Right lung (tissue), 2 donors: ENCODE measurements at regions not wholly inside any gene's neighbourhood (a gene's known extent, or its start where the extent isn't known, plus 50 kb on each side); places are given as distances from the start of the nearest gene placed in this dataset.
"Not testable (repeated sequence)": the region's sequence is repeated elsewhere in the genome, so short reads cannot be mapped to it uniquely, and the experiment has no call there.

Source experiments
- DNase-seq, 2 donors: peaks; one replicate each; pipeline ENCODE4 v3.0.0-alpha.2; 2013

- not testable (repeated sequence) for DNase-seq
Measured at GRCh38 chr10:42533866-42534265, 104.5 kb downstream of the ZNF33B start.

GRCh38 chr10:42532996-42533395 lies 105.4 kb downstream of the ZNF33B start:
- no peak for DNase-seq

- no peak for DNase-seq
Measured at GRCh38 chr10:42523098-42523497, 115.3 kb downstream of the ZNF33B start.

- no peak for DNase-seq
Measured at GRCh38 chr10:42519761-42520460, 118.5 kb downstream of the ZNF33B start.

- DNase-seq = no peak
Measured at GRCh38 chr10:42519079-42519478, 119.3 kb downstream of the ZNF33B start.

- no peak for DNase-seq
Measured at GRCh38 chr10:42513921-42514320, 124.4 kb downstream of the ZNF33B start.

- DNase-seq = no peak
Measured at GRCh38 chr10:42491801-42492200, 146.6 kb downstream of the ZNF33B start.

- no peak for DNase-seq
Measured at GRCh38 chr10:42491001-42491592, 147.3 kb downstream of the ZNF33B start.

GRCh38 chr10:42490368-42490767 lies 148.0 kb downstream of the ZNF33B start:
- DNase-seq = no peak

- DNase-seq = no peak
Measured at GRCh38 chr10:42488416-42488815, 150.0 kb downstream of the ZNF33B start.

- DNase-seq = no peak
Measured at GRCh38 chr10:42482411-42482810, 156.0 kb downstream of the ZNF33B start.

- no peak for DNase-seq
Measured at GRCh38 chr10:42479057-42479456, 159.3 kb downstream of the ZNF33B start.

GRCh38 chr10:42477170-42477569 lies 161.2 kb downstream of the ZNF33B start:
- DNase-seq = no peak

GRCh38 chr10:42476101-42476500 lies 162.3 kb downstream of the ZNF33B start:
- no peak for DNase-seq

- DNase-seq = no peak
Measured at GRCh38 chr10:42475168-42476098, 162.9 kb downstream of the ZNF33B start.

- DNase-seq = no peak
Measured at GRCh38 chr10:42454313-42454712, 184.1 kb downstream of the ZNF33B start.

GRCh38 chr10:42431095-42431494 lies 207.3 kb downstream of the ZNF33B start:
- DNase-seq = no peak

GRCh38 chr10:42428534-42428933 lies 209.8 kb downstream of the ZNF33B start:
- DNase-seq = no peak

- no peak for DNase-seq
Measured at GRCh38 chr10:42422911-42423310, 215.5 kb downstream of the ZNF33B start.

- no peak for DNase-seq
Measured at GRCh38 chr10:42421812-42422211, 216.6 kb downstream of the ZNF33B start.

GRCh38 chr10:42419789-42420188 lies 218.6 kb downstream of the ZNF33B start:
- no peak for DNase-seq

GRCh38 chr10:42380926-42381547 lies 257.3 kb downstream of the ZNF33B start:
- no peak for DNase-seq
